AG10803 (cell line): ENCODE measurements at regions not wholly inside any gene's neighbourhood (a gene's known extent, or its start where the extent isn't known, plus 50 kb on each side); places are given as distances from the start of the nearest gene placed in this dataset.

Experiments used
- DNase-seq: peaks from one replicate; pipeline ENCODE4 v3.0.0; 2010; ENCODE audit warnings: low read depth
- H3K4me3 ChIP-seq: 2 replicates; pipeline ENCODE4 v1.5.1; 2011; ENCODE audit warnings: mild to moderate bottlenecking, low read length, control low read depth
- CTCF ChIP-seq: conservative IDR thresholded peaks from 2 replicates; pipeline ENCODE4 v1.5.1; 2011; ENCODE audit warnings: mild to moderate bottlenecking, low read length, control low read depth, inconsistent platforms

GRCh38 chr1:218872928-218873327 lies 300.8 kb upstream of the LYPLAL1 start:
- no peak for DNase-seq
- no peak overlapping the region for H3K4me3 ChIP-seq
- TF ChIP-seq CTCF = no peak

- peak; percentile 14 for DNase-seq
- no peak overlapping the region for H3K4me3 ChIP-seq
- TF ChIP-seq CTCF = no peak
Measured at GRCh38 chr1:218874313-218874712, 299.4 kb upstream of the LYPLAL1 start.

- no peak for DNase-seq
- no peak for TF ChIP-seq CTCF
- no peak overlapping the region for H3K4me3 ChIP-seq
Measured at GRCh38 chr1:218874801-218875400, 298.8 kb upstream of the LYPLAL1 start.

- TF ChIP-seq CTCF = no peak
- DNase-seq = no peak
- H3K4me3 ChIP-seq = no peak overlapping the region
Measured at GRCh38 chr1:218878369-218878768, 295.3 kb upstream of the LYPLAL1 start.

GRCh38 chr1:218880484-218881060 lies 293.1 kb upstream of the LYPLAL1 start:
- TF ChIP-seq CTCF = no peak
- no peak for DNase-seq
- no peak overlapping the region for H3K4me3 ChIP-seq

- no peak for DNase-seq
- TF ChIP-seq CTCF = no peak
- H3K4me3 ChIP-seq = no peak overlapping the region
Measured at GRCh38 chr1:218882454-218882853, 291.2 kb upstream of the LYPLAL1 start.

GRCh38 chr1:218886101-218886871 lies 287.4 kb upstream of the LYPLAL1 start:
- no peak for DNase-seq
- no peak for TF ChIP-seq CTCF

More at GRCh38 chr1:218886101-218886871, 287.4 kb upstream of the LYPLAL1 start:
- no peak overlapping the region for H3K4me3 ChIP-seq
